ENCODE measurements at regions not wholly inside any gene's neighbourhood (a gene's known extent, or its start where the extent isn't known, plus 50 kb on each side); places are given as distances from the start of the nearest gene placed in this dataset.

GRCh38 chrX:109943092-109943739 is 59.7 kb upstream of the TMEM164 start:
- no peak for DNase-seq
- no peaks in the 10 kb centered on the region for H3K36me3 ChIP-seq (replicated peaks in 1 of 2; ENCODE audit: control extremely low read depth in 1 of 2, control insufficient read depth in 1 of 2, extremely low read depth in 1 of 2, insufficient read depth in 2 of 2, low read length in 1 of 2)
- H3K27me3 Mint-ChIP-seq: no peaks in the 10 kb centered on the region
- no CpG with 5 or more reads among the region's 2 CpGs for WGBS (ENCODE audit: insufficient coverage)
- TF ChIP-seq CTCF (IDR thresholded peaks at IDR 0.05) (no peak), EZH2 (IDR thresholded peaks at IDR 0.05; ENCODE audit: borderline replicate concordance, insufficient read depth, low read depth, low read length, poor library complexity, severe bottlenecking) (no peak)
- intact Hi-C loops (cut with micrococcal nuclease): no loop called here
- CTCF ChIA-PET: no interaction called here
- H3K27ac Mint-ChIP-seq: no peak overlapping the region
- POLR2A ChIA-PET: no interaction called here
- no peak overlapping the region for H2AFZ ChIP-seq (ENCODE audit: insufficient read depth, low read depth, low read length, poor library complexity, severe bottlenecking)
- H3K27me3 ChIP-seq (replicated peaks in 1 of 4; ENCODE audit: control extremely low read depth in 1 of 4, control insufficient read depth in 3 of 4, insufficient read depth in 4 of 4, low read length in 3 of 4): no peaks in the 10 kb centered on the region
- H3K79me2 ChIP-seq (ENCODE audit: control insufficient read depth, insufficient read depth, low read length): no peaks in the 10 kb centered on the region
- H3K9ac ChIP-seq (ENCODE audit: low read length): no peak overlapping the region
- no peaks in the 10 kb centered on the region for H4K20me1 ChIP-seq (ENCODE audit: control insufficient read depth, insufficient read depth, low read length, poor library complexity, severe bottlenecking)
- no peaks in the 10 kb centered on the region for H3K4me1 Mint-ChIP-seq
- no peak for ATAC-seq (ENCODE audit: low read depth)
- no peaks in the 10 kb centered on the region for H3K9me3 ChIP-seq (ENCODE audit: control extremely low read depth in 1 of 3, control insufficient read depth in 2 of 3, insufficient read depth in 1 of 3, low read length in 2 of 3)
- H3K9me3 Mint-ChIP-seq (ENCODE audit: insufficient read depth): no peaks in the 10 kb centered on the region
- no peak overlapping the region for H3K4me3 Mint-ChIP-seq
- no peaks in the 10 kb centered on the region for H3K4me1 ChIP-seq (ENCODE audit: control insufficient read depth in 2 of 2, insufficient read depth in 2 of 2, low read length in 2 of 2)
- no peak overlapping the region for H3K4me2 ChIP-seq (replicated peaks; ENCODE audit: low read depth, low read length, poor library complexity, severe bottlenecking)
- H3K4me3 ChIP-seq (ENCODE audit: control extremely low read depth in 1 of 5, extremely low read depth in 1 of 5, insufficient read depth in 1 of 5, low read depth in 2 of 5, low read length in 4 of 5): no peak overlapping the region
- no peak overlapping the region for H3K27ac ChIP-seq (ENCODE audit: low read length in 2 of 2)

GRCh38 chrX:109943740-109944092 is 59.2 kb upstream of the TMEM164 start:
- H3K4me3 Mint-ChIP-seq: no peak overlapping the region
- CTCF ChIA-PET: no interaction called here
- H3K4me1 Mint-ChIP-seq: no peaks in the 10 kb centered on the region
- no peak overlapping the region for H3K4me3 ChIP-seq (ENCODE audit: control extremely low read depth in 1 of 5, extremely low read depth in 1 of 5, insufficient read depth in 1 of 5, low read depth in 2 of 5, low read length in 4 of 5)
- no peaks in the 10 kb centered on the region for H3K9me3 ChIP-seq (ENCODE audit: control extremely low read depth in 1 of 3, control insufficient read depth in 2 of 3, insufficient read depth in 1 of 3, low read length in 2 of 3)
- no peak overlapping the region for H2AFZ ChIP-seq (ENCODE audit: insufficient read depth, low read depth, low read length, poor library complexity, severe bottlenecking)
- H3K27me3 ChIP-seq (replicated peaks in 1 of 4; ENCODE audit: control extremely low read depth in 1 of 4, control insufficient read depth in 3 of 4, insufficient read depth in 4 of 4, low read length in 3 of 4): no peaks in the 10 kb centered on the region
- DNase-seq: no peak
- no peaks in the 10 kb centered on the region for H3K79me2 ChIP-seq (ENCODE audit: control insufficient read depth, insufficient read depth, low read length)
- POLR2A ChIA-PET: no interaction called here
- intact Hi-C loops (cut with micrococcal nuclease): no loop called here
- no peak overlapping the region for H3K27ac ChIP-seq (ENCODE audit: low read length in 2 of 2)
- H3K27ac Mint-ChIP-seq: no peak overlapping the region
- no CpG with 5 or more reads among the region's 1 CpG for WGBS (ENCODE audit: insufficient coverage)
- no peak for ATAC-seq (ENCODE audit: low read depth)
- H3K27me3 Mint-ChIP-seq: no peaks in the 10 kb centered on the region
- H3K36me3 ChIP-seq (replicated peaks in 1 of 2; ENCODE audit: control extremely low read depth in 1 of 2, control insufficient read depth in 1 of 2, extremely low read depth in 1 of 2, insufficient read depth in 2 of 2, low read length in 1 of 2): no peaks in the 10 kb centered on the region
- TF ChIP-seq EZH2 (IDR thresholded peaks at IDR 0.05; ENCODE audit: borderline replicate concordance, insufficient read depth, low read depth, low read length, poor library complexity, severe bottlenecking) (no peak), CTCF (IDR thresholded peaks at IDR 0.05) (no peak)
- no peaks in the 10 kb centered on the region for H4K20me1 ChIP-seq (ENCODE audit: control insufficient read depth, insufficient read depth, low read length, poor library complexity, severe bottlenecking)
- no peak overlapping the region for H3K4me2 ChIP-seq (replicated peaks; ENCODE audit: low read depth, low read length, poor library complexity, severe bottlenecking)
- no peak overlapping the region for H3K9ac ChIP-seq (ENCODE audit: low read length)
- no peaks in the 10 kb centered on the region for H3K4me1 ChIP-seq (ENCODE audit: control insufficient read depth in 2 of 2, insufficient read depth in 2 of 2, low read length in 2 of 2)
- no peaks in the 10 kb centered on the region for H3K9me3 Mint-ChIP-seq (ENCODE audit: insufficient read depth)

Data from B cell (primary cell).